Ovary (tissue), 7 donors: ENCODE measurements at regions not wholly inside any gene's neighbourhood (a gene's known extent, or its start where the extent isn't known, plus 50 kb on each side); places are given as distances from the start of the nearest gene placed in this dataset.
"Not testable (repeated sequence)": the region's sequence is repeated elsewhere in the genome, so short reads cannot be mapped to it uniquely, and the experiment has no call there.

ENCODE experiments used
- DNase-seq, 5 donors: peaks; one replicate each; pipeline ENCODE4 v3.0.0-alpha.2; 2019 to 2020
- H3K27ac ChIP-seq, 2 donors: fragments of 200-600 bp; one replicate each; pipeline versions ENCODE4 v1.5.1 to v1.8.0; 2019 to 2022
- H3K27me3 ChIP-seq: fragments of 200-600 bp; one replicate; pipeline ENCODE4 v1.8.0; 2022
- H3K36me3 ChIP-seq: fragments of 200-600 bp; sonication (generic); one replicate; pipeline ENCODE4 v1.5.1; 2019
- H3K4me1 ChIP-seq: one replicate; pipeline ENCODE4 v1.8.1; 2013; ENCODE audit warnings: mild to moderate bottlenecking, moderate library complexity; ENCODE audit not compliant: insufficient read depth
- H3K4me3 ChIP-seq: fragments of 200-600 bp; sonication (generic); one replicate; pipeline ENCODE4 v1.5.1; 2017
- H3K9me3 ChIP-seq, 2 donors: fragments of 200-600 bp in 1 of 2; sonication (generic) in 1 of 2; one replicate each; pipeline versions ENCODE4 v1.5.1 to v1.8.1; 2013 to 2019; ENCODE audit warnings: mild to moderate bottlenecking in 1 of 2, moderate library complexity in 1 of 2
- CTCF ChIP-seq, 3 donors: fragments of 450-650 bp in 2 of 3; fragments of 200-600 bp in 1 of 3; IDR thresholded peaks; one replicate each; pipeline versions ENCODE4 v1.5.1 to v1.8.0; 2016 to 2022; ENCODE audit warnings: antibody characterized with exemption in 3 of 3, mild to moderate bottlenecking in 1 of 3
- EP300 ChIP-seq: sonication (generic); formaldehyde crosslinking; IDR thresholded peaks from one replicate; pipeline ENCODE4 v1.6.1; 2017; ENCODE audit warnings: antibody characterized with exemption
- POLR2A ChIP-seq: fragments of 450-650 bp; IDR thresholded peaks from one replicate; pipeline ENCODE4 v1.6.1; 2017; ENCODE audit warnings: antibody characterized with exemption, mild to moderate bottlenecking, moderate library complexity
- WGBS, 3 donors: extraction: QIAGEN DNeasy Blood & Tissue Kit in 1 of 3; methylation state at CpG; one replicate each; pipeline versions ENCODE4 v1.1.5 to v1.1.7; 2013 to 2017; 5-methylcytosine and 5-hydroxymethylcytosine counted together
- intact Hi-C, 4 donors: fragments of 100-400 bp; cut with DNase I; formaldehyde crosslinking; loops; one replicate each; pipeline versions ENCODE4 v1.11.0 to v1.15.1; 2022 to 2023
- donor health status: DM: no; HTN: no; CAD: no; lungs with moderate emphysema.
- donor health status: DM: no; HTN: no; CAD: no.
- donor health status: Bipolar disorder and iron deficiency.
- donor health status: DM: no; HTN: no; CAD: no.
- donor health status: DM: yes; HTN: yes; CAD: no.

GRCh38 chr2:187188783-187189631, 259.0 kb downstream of the CALCRL start:
- H3K36me3 ChIP-seq: no peaks in the 10 kb centered on the region
- intact Hi-C loops: no loop called here
- no peak overlapping the region for H3K27ac ChIP-seq
- H3K4me1 ChIP-seq: no peaks in the 10 kb centered on the region
- no peak for DNase-seq
- TF ChIP-seq EP300 (no peak), CTCF (IDR thresholded peaks at IDR 0.05) (no peak), POLR2A (no peak)
- no peaks in the 10 kb centered on the region for H3K9me3 ChIP-seq
- no peak overlapping the region for H3K4me3 ChIP-seq
- 81 to 87% (median 84%) methylated on average over 4 of the region's 4 CpGs for WGBS, 3 donors
- no peaks in the 10 kb centered on the region for H3K27me3 ChIP-seq

- no peaks in the 10 kb centered on the region for H3K27me3 ChIP-seq
- no peaks in the 10 kb centered on the region for H3K36me3 ChIP-seq
- no peak for TF ChIP-seq EP300
- H3K27ac ChIP-seq: no peak overlapping the region
- H3K9me3 ChIP-seq: no peaks in the 10 kb centered on the region
- intact Hi-C loops: no loop called here
- no peaks in the 10 kb centered on the region for H3K4me1 ChIP-seq
- no peak overlapping the region for H3K4me3 ChIP-seq
- no peak for DNase-seq
These were observed 260.5 kb downstream of the CALCRL start for GRCh38 chr2:187187519-187187918.

GRCh38 chr2:187180529-187180928, 267.5 kb downstream of the CALCRL start:
- TF ChIP-seq POLR2A (no peak), CTCF (IDR thresholded peaks at IDR 0.05) (no peak), EP300 (no peak)
- H3K36me3 ChIP-seq: no peaks in the 10 kb centered on the region
- no peaks in the 10 kb centered on the region for H3K9me3 ChIP-seq
- DNase-seq: no peak
- no peaks in the 10 kb centered on the region for H3K4me1 ChIP-seq
- intact Hi-C loops: no loop called here
- no peak overlapping the region for H3K4me3 ChIP-seq
- no peak overlapping the region for H3K27ac ChIP-seq
- WGBS, 3 donors: 92 to 98% (median 96%) methylated on average over 3 of the region's 3 CpGs
- no peaks in the 10 kb centered on the region for H3K27me3 ChIP-seq

- H3K27ac ChIP-seq, DNase-seq, H3K4me1 ChIP-seq, H3K27me3 ChIP-seq, intact Hi-C loops, H3K9me3 ChIP-seq, H3K36me3 ChIP-seq, H3K4me3 ChIP-seq: not testable (repeated sequence)
- 77 to 84% (median 81%) methylated on average over 3 of the region's 3 CpGs for WGBS, 3 donors
These were observed 269.2 kb downstream of the CALCRL start for GRCh38 chr2:187178876-187179275.

- DNase-seq: no peak
- H3K27me3 ChIP-seq: no peaks in the 10 kb centered on the region
- intact Hi-C loops: no loop called here
- no peak for TF ChIP-seq POLR2A
- TF ChIP-seq EP300: no peak
- TF ChIP-seq CTCF (IDR thresholded peaks at IDR 0.05): no peak
- no peaks in the 10 kb centered on the region for H3K4me1 ChIP-seq
- H3K27ac ChIP-seq: no peak overlapping the region
- 88 to 93% (median 92%) methylated on average over 10 of the region's 10 CpGs for WGBS, 3 donors
- no peak overlapping the region for H3K4me3 ChIP-seq
- no peaks in the 10 kb centered on the region for H3K36me3 ChIP-seq
- H3K9me3 ChIP-seq: no peaks in the 10 kb centered on the region
These were observed 270.8 kb downstream of the CALCRL start for GRCh38 chr2:187177253-187177652.
